Esophagus muscularis mucosa (tissue), 4 donors: ENCODE measurements at regions not wholly inside any gene's neighbourhood (a gene's known extent, or its start where the extent isn't known, plus 50 kb on each side); places are given as distances from the start of the nearest gene placed in this dataset.
"Not testable (repeated sequence)": the region's sequence is repeated elsewhere in the genome, so short reads cannot be mapped to it uniquely, and the experiment has no call there.

Source experiments
- DNase-seq: peaks from one replicate; pipeline ENCODE4 v3.0.0-alpha.2; 2017; ENCODE audit errors: extremely low spot score
- H3K27ac ChIP-seq, 4 donors: fragments of 200-600 bp; sonication (generic); replicated peaks in 1 of 4; 1 replicate in 3 of 4; 2 replicates in 1 of 4; pipeline ENCODE4 v1.5.1; 2016 to 2019; ENCODE audit warnings: mild to moderate bottlenecking in 1 of 4
- H3K27me3 ChIP-seq, 4 donors: fragments of 200-600 bp; sonication (generic); one replicate each; pipeline versions ENCODE4 v1.5.1 to v1.6.0; 2016 to 2019
- H3K36me3 ChIP-seq, 4 donors: fragments of 200-600 bp; sonication (generic); one replicate each; pipeline ENCODE4 v1.5.1; 2016 to 2019
- H3K4me1 ChIP-seq, 4 donors: fragments of 200-600 bp; sonication (generic); one replicate each; pipeline ENCODE4 v1.5.1; 2016 to 2019
- H3K4me3 ChIP-seq, 4 donors: fragments of 200-600 bp; sonication (generic); 1 replicate in 2 of 4; 2 replicates in 2 of 4; pipeline ENCODE4 v1.5.1; 2016 to 2019; ENCODE audit warnings: mild to moderate bottlenecking in 4 of 4, moderate library complexity in 1 of 4
- H3K9me3 ChIP-seq, 4 donors: fragments of 200-600 bp; sonication (generic); 1 replicate in 3 of 4; 2 replicates in 1 of 4; pipeline ENCODE4 v1.5.1; 2016 to 2019
- EP300 ChIP-seq: sonication (generic); formaldehyde crosslinking; IDR thresholded peaks from one replicate; pipeline ENCODE4 v1.6.1; 2017; ENCODE audit warnings: antibody characterized with exemption
- POLR2A ChIP-seq: fragments of 450-650 bp; IDR thresholded peaks from one replicate; pipeline ENCODE4 v1.6.1; 2017; ENCODE audit warnings: antibody characterized with exemption, moderate library complexity, mild to moderate bottlenecking, low read depth
- POLR2AphosphoS5 ChIP-seq, 2 donors: sonication (generic); formaldehyde crosslinking; IDR thresholded peaks; one replicate each; pipeline ENCODE4 v1.6.1; 2017; ENCODE audit warnings: antibody characterized with exemption in 2 of 2
- WGBS: methylation state at CpG from one replicate; pipeline ENCODE4 v1.1.5; 2018; 5-methylcytosine and 5-hydroxymethylcytosine counted together
- intact Hi-C: fragments of 100-400 bp; cut with DNase I; formaldehyde crosslinking; loops from one replicate; pipeline ENCODE4 v1.15.1; 2023
- TF ChIP-seq, protein P1 (sequence below), 3 experiments: fragments of 200-600 bp in 2 of 3; fragments of 450-650 bp in 1 of 3; sonication (generic) in 2 of 3; IDR thresholded peaks; one replicate each; pipeline ENCODE4 v1.5.1; 2017 to 2019; ENCODE audit warnings: antibody characterized with exemption in 3 of 3, mild to moderate bottlenecking in 2 of 3, moderate library complexity in 1 of 3

- Histone ChIP-seq H3K4me1 (peaks cover 0 to 6% (median 6%) of the 10 kb centered on the region in 4 donors), H3K27ac (no peak overlapping the region), H3K36me3 (peaks cover 0 to 9% (median 0%) of the 10 kb centered on the region in 4 donors), H3K27me3 (no peaks in the 10 kb centered on the region), H3K9me3 (no peaks in the 10 kb centered on the region), H3K4me3 (no peak overlapping the region)
- DNase-seq = peak; percentile 77
- 80% methylated on average over 12 of the region's 12 CpGs for WGBS
- no peak for TF ChIP-seq POLR2AphosphoS5 (IDR thresholded peaks at IDR 0.05)
- TF ChIP-seq EP300 = no peak
- TF ChIP-seq, protein P1, sequence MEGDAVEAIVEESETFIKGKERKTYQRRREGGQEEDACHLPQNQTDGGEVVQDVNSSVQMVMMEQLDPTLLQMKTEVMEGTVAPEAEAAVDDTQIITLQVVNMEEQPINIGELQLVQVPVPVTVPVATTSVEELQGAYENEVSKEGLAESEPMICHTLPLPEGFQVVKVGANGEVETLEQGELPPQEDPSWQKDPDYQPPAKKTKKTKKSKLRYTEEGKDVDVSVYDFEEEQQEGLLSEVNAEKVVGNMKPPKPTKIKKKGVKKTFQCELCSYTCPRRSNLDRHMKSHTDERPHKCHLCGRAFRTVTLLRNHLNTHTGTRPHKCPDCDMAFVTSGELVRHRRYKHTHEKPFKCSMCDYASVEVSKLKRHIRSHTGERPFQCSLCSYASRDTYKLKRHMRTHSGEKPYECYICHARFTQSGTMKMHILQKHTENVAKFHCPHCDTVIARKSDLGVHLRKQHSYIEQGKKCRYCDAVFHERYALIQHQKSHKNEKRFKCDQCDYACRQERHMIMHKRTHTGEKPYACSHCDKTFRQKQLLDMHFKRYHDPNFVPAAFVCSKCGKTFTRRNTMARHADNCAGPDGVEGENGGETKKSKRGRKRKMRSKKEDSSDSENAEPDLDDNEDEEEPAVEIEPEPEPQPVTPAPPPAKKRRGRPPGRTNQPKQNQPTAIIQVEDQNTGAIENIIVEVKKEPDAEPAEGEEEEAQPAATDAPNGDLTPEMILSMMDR (IDR thresholded peaks at IDR 0.05) = no peak
- intact Hi-C loops = loop anchor here (5.0 kb wide), 1 partner anchor 282 kb away; no protein-coding TSS in a partner anchor
Observed at GRCh38 chr7:29639886-29640595, 76.4 kb downstream of the PRR15 start.

GRCh38 chr7:29641651-29642050 lies 78.0 kb downstream of the PRR15 start:
- Histone ChIP-seq H3K27ac (no peak overlapping the region), H3K4me1 (no peaks in the 10 kb centered on the region), H3K27me3 (no peaks in the 10 kb centered on the region), H3K4me3 (no peak overlapping the region), H3K9me3 (no peaks in the 10 kb centered on the region), H3K36me3 (peaks cover 0 to 9% (median 0%) of the 10 kb centered on the region in 4 donors)
- 97% methylated on average over 4 of the region's 5 CpGs for WGBS
- TF ChIP-seq POLR2A (no peak), EP300 (no peak), POLR2AphosphoS5 (IDR thresholded peaks at IDR 0.05) (no peak)
- TF ChIP-seq, protein P1 (IDR thresholded peaks at IDR 0.05) = no peak
- intact Hi-C loops = no loop called here
- DNase-seq = peak; percentile 62

DNA sequence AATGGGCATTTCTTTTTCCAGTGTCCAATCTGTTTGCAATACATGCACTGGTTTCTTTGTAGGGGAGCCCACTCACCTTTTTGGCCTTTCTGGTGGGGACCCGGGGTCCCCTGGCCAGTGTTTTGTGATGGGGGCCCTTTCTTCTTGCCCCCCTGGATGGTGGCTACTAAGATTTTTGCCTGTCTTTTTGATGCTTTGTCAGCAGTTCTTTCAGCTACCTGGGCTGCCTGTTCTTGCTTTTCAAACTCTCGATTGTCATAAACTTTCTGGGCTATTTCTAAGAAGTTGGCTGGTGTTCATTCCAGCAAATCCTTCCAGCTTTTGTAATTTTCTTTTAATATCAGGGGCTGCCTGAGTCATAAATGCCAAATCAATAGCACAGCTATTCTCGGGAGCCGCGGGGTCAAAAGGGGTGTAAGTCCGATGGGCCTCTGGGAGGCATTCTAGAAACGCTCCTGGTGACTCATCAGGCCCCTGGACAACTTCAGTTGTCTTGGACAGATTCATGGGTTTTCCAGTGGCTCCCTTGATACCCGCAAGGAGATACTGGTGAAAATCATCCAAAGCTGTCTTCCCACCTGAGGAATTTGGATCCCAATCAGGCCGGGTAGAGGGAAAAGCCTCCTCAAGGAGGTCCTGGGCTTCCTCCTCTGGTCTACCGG lies 79.0 kb downstream of the PRR15 start:
- Histone ChIP-seq H3K27me3 (no peaks in the 10 kb centered on the region), H3K27ac (no peak overlapping the region), H3K4me1 (no peaks in the 10 kb centered on the region), H3K9me3 (no peaks in the 10 kb centered on the region), H3K4me3 (no peak overlapping the region), H3K36me3 (peaks cover 0 to 9% (median 0%) of the 10 kb centered on the region in 4 donors)
- 79% methylated on average over 10 of the region's 10 CpGs for WGBS
- no peak for TF ChIP-seq EP300
- no peak for DNase-seq
- intact Hi-C loops = no loop called here

GRCh38 chr7:29646116-29646515 lies 82.5 kb downstream of the PRR15 start:
- H3K27ac ChIP-seq, intact Hi-C loops: not testable (repeated sequence)

DNA sequence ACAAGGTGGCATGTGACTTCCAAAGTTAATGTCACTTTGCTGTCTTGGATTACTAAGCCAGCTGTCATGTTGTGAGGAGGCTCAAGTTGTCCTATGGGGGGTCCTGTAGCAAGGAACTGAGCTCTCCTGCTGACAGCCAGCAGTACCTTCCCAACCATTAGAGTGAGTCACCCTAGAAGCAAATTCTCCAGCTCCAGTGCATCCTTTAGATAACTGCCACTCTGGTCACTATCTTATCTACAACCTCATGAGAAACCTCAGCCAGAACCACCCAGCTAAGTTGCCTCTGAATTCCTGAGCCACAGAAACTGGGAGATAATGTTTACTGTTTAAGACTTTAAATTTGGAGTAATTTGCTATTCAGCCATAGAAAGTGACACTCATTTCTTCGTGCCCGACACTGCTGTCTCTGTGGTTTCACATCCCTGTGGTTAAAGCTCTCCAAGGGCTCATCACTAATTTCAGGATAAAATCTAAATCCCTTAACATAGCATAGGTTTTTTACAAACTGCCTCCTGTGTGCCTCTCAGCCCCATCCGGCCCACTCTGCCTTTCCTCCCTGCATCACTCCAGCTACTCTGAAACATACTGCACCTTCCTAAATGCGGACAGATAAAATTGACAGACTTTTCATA lies 83.5 kb downstream of the PRR15 start:
- Histone ChIP-seq H3K4me3 (no peak overlapping the region), H3K27ac (no peak overlapping the region), H3K27me3 (no peaks in the 10 kb centered on the region), H3K4me1 (no peaks in the 10 kb centered on the region), H3K36me3 (peaks cover 0 to 19% (median 7%) of the 10 kb centered on the region in 4 donors), H3K9me3 (no peaks in the 10 kb centered on the region)
- 85% methylated on average over 4 of the region's 4 CpGs for WGBS
- no peak for TF ChIP-seq POLR2AphosphoS5 (IDR thresholded peaks at IDR 0.05)
- no peak for TF ChIP-seq EP300
- TF ChIP-seq POLR2A = no peak
- TF ChIP-seq, protein P1 (IDR thresholded peaks at IDR 0.05) = no peak
- DNase-seq = no peak
- intact Hi-C loops = no loop called here

More at GRCh38 chr7:29646116-29646515, 82.5 kb downstream of the PRR15 start:
- H3K36me3 ChIP-seq = peaks cover 0 to 19% (median 7%) of the 10 kb centered on the region in 4 donors
- not testable (repeated sequence) for DNase-seq, H3K27me3 ChIP-seq, H3K4me3 ChIP-seq, H3K4me1 ChIP-seq, H3K9me3 ChIP-seq
- 63% methylated on average over 2 of the region's 2 CpGs for WGBS

- WGBS = 87% methylated on average over 5 of the region's 5 CpGs
- DNase-seq, H3K9me3 ChIP-seq, H3K4me1 ChIP-seq, H3K4me3 ChIP-seq, H3K27ac ChIP-seq, intact Hi-C loops, H3K27me3 ChIP-seq: not testable (repeated sequence)
- peaks cover 0 to 19% (median 7%) of the 10 kb centered on the region in 4 donors for H3K36me3 ChIP-seq
Observed at GRCh38 chr7:29647691-29648210, 84.1 kb downstream of the PRR15 start.
